ENCODE measurements at regions not wholly inside any gene's neighbourhood (a gene's known extent, or its start where the extent isn't known, plus 50 kb on each side); places are given as distances from the start of the nearest gene placed in this dataset.
"Not testable (repeated sequence)": the region's sequence is repeated elsewhere in the genome, so short reads cannot be mapped to it uniquely, and the experiment has no call there.

DNA sequence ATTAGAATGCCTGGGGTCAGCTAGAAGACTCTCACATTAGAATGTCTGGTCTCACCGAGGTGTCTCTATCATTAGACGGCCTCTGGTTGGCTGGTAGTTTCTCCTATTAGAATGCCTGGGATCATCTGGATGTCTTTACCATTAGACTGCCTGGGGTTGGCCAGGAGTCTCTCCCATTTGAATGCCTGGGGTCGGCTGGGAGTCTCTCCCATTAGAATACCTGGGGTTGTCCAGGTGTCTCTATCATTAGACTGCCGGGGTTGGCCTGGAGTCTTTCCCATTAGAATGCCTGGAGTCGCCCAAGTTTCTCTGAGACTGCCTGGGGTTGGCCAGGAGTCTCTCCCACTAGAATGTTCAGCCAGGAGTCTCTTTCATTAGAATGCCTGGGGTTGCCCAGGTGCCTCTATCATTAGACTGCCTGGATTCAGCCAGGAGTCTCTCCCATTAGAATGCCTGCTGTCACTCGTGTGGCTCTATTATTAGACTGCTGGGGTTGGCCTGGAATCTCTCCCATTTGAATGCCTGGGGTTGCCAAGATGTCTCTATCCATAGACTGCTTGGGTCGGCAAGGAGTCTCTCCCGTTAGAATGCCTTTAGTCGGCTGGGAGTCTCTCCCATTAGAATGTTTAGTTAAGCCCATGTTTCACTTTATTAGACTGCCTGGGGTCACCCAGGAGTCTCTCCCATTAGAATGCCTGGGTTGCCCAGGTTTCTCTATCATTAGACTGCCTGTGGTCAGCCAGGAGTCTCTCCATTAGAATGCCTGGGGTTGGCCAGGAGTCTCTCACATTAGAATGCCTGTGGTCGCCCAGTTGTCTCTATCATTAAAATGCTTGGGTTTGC, 1467.8 kb downstream of the UQCRFS1 start:
- DNase-seq (ENCODE audit: low read depth): no peak

- DNase-seq (ENCODE audit: low read depth): no peak
Observed at GRCh38 chr19:27742041-27742440, 1470.9 kb downstream of the UQCRFS1 start.

DNA sequence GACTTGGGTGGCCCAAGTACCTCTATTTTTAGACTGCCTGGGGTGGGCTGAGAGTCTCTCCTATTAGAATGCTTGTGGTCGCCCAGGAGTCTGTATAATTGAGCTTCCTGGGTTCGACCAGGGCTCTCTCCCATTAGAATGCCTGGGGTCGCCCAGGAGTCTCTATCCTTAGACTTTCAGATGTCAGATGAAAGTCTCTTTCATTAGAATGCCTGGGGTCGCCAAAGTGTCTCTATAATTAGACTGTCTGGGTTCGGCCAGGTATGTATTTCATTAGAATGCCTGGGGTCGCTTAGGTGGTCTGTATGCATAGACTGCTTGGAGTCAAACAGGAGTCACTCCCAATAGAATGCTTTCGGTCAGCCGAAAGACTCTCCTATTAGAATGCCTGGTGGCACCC, 1471.7 kb downstream of the UQCRFS1 start:
- no peak for DNase-seq (ENCODE audit: low read depth)

- DNase-seq (ENCODE audit: low read depth): no peak
Observed at GRCh38 chr19:27740396-27740795, 1472.6 kb downstream of the UQCRFS1 start.

DNA sequence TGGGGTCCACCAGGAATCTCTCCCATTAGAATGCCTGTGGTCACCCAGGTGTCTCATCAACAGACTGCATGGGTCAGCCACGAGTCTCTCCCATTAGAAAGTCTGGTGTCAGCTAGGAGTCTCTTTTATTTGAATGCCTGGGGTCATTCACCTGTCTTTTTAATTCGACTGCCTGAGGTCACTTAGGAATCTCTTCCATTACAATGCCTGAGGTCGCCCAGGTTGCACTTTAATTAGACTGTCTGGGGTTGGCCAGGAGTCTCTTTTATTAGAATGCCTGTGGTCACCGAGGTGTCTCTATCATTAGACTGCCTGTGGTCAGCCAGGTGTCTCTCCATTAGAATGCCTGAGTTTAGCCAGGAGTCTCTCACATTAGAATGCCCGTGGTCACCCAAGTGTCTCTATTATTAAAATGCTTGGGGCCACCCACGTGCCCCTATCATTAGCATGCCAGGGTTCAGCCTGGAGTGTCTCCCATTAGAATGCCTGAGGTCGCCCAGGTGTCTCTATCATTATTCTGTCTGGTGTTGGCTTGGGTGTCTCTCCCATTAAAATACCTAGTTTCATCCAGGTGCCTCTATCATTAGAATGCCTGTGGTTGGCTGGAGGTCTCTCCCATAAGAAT, 1474.3 kb downstream of the UQCRFS1 start:
- DNase-seq (ENCODE audit: low read depth): no peak

- DNase-seq (ENCODE audit: low read depth): no peak
Observed at GRCh38 chr19:27736225-27736624, 1476.7 kb downstream of the UQCRFS1 start.

- DNase-seq (ENCODE audit: low read depth): no peak
Observed at GRCh38 chr19:27735314-27735713, 1477.6 kb downstream of the UQCRFS1 start.

DNA sequence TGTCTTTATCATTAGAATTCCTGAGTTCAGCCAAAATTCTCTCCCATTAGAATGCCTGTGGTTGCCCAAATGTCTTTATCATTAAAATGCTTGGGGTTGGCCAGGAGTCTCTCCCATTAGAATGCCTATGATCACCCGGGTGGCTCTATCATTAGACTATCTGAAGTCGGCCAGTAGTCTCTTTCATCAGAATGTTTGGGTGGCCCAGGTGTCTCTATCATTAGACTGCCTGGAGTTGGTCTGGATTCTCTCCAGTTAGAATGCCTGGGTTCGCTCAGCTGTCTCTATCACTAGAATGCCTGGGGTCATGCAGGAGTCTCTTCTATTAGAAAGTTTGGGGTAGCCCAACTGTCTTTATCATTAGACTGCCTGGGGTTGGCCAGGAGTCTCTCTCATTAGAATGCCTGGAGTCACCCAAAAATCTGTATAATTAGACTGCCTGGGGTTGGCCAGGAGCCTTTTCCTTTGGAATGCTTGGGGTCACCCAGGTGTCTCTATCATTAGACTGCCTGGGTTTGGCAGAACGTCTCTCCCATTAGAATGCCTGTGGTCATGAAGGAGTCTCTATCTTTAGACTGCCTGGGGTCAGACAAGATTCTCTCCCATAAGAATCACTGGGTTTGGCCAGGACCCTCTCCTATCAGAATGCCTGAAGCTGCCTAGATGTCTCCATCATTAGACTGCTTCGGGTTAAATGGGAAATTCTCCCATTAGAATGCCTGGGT, 1478.3 kb downstream of the UQCRFS1 start:
- DNase-seq (ENCODE audit: low read depth): no peak

DNA sequence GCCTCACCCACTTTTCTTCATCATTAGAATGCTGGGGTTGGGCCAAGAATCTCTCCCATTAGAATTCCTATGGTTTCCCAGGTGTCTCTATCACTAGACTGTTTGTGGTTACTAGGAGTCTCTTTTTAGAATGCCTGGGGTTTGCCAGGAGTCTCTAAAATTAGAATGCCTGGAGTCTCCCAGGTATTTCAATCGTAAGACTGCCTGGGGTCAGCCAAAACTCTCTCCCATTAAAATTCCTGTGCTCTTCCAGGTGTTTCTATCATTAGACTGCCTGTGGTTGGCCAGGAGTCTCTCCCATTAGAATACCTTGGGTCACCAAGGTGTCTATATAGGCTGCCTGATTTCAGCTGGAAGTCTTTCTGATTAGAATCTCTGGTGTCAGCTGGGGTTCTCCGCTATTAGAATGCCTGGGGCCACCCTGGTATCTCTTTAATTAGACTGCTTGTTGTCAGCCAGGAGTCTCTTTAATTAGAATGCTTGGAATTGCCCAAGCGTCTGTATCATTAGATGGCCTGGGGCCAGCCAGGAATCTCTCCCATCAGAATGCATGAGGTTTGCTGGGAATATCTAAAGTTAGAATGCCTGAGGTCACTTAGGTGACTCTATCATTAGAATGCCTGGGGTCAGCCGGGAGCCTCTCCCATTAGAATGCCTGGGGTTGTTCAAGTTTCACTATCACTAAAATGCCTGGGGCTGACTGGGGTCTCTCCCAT, 1479.2 kb downstream of the UQCRFS1 start:
- DNase-seq (ENCODE audit: low read depth): no peak

DNA sequence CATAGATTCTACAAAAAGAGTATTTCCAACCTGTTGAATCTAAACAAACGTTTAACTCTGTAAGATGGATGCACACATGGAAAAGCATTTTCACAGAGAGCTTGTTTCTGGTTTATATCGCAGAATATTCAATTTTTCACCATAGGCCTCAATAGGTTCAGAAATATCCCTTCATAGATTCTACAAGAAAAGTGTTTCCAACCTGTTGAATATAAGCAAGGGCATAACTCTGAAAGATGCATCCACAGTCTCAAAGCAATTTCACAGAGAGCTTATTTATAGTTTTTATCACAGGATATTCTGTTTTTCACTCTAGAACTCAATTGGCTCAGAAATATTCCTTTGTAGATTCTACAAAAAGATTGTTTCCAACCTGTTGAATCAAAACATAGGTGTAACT, 1483.6 kb downstream of the UQCRFS1 start:
- DNase-seq (ENCODE audit: low read depth): no peak

DNA sequence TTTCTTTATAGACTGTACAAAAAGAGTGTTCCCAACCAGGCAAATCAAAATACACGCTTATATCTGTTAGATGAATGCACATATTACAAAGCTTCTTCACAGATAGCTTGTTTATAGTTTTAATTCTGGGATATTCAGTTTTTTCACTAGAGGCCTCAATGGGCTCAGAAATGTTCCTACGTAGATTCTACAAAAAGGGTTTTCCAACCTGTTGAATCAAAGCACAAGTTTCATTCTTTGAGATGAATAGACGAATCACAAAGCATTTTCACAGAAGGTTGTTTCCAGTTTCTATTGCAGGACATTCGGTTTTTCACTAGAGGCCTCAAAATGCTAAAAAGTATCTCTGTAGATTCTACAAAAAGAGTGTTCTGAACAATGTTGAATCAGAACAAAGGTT, 1490.3 kb downstream of the UQCRFS1 start:
- no peak for DNase-seq (ENCODE audit: low read depth)

GRCh38 chr19:27720155-27720554, 1492.8 kb downstream of the UQCRFS1 start:
- DNase-seq (ENCODE audit: low read depth): no peak

GRCh38 chr19:27719034-27719433, 1493.9 kb downstream of the UQCRFS1 start:
- DNase-seq (ENCODE audit: low read depth): no peak

GRCh38 chr19:27718234-27718633, 1494.7 kb downstream of the UQCRFS1 start:
- DNase-seq (ENCODE audit: low read depth): no peak

DNA sequence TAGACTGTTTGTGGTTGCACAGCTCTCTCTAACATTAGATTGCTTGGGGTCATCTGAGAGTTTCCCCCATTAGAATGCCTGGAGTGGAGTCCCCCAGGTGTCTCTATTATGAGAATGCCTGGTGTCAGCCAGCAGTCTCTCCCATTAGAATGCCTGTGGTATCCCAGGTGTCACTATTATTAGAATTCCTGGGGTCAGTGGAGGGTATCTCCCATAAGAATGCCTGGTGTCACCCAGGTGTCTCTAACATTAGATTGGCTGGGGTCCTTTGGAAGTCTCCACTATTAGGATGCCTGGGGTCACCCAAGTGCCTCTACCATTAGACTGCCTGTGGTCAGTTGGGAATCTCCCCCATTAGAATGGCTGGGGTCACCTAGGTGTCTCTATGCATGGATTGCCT, 1495.1 kb downstream of the UQCRFS1 start:
- no peak for DNase-seq (ENCODE audit: low read depth)

DNA sequence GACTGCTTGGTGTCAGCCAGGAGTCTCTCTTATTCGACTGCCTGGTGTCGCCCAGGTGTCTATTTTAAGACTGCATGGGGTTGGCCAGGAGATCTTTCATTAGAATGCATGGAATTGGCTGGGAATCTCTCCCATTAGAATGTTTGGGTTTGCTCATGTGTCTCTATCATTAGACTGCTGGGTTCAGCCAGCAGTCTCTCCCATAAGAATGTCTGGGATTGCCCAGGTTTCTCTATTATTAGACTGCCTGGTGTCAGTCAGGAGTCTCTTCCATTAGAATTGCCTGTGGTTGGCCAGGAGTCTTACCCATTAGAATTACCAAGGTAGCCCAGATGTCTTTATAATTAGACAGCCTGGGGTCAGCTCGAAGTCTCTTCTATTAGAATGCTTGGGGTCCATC, 1496.0 kb downstream of the UQCRFS1 start:
- no peak for DNase-seq (ENCODE audit: low read depth)

- DNase-seq (ENCODE audit: low read depth): no peak
Observed at GRCh38 chr19:27714857-27715256, 1498.1 kb downstream of the UQCRFS1 start.

- DNase-seq (ENCODE audit: low read depth): no peak
Observed at GRCh38 chr19:27709496-27709895, 1503.5 kb downstream of the UQCRFS1 start.

DNA sequence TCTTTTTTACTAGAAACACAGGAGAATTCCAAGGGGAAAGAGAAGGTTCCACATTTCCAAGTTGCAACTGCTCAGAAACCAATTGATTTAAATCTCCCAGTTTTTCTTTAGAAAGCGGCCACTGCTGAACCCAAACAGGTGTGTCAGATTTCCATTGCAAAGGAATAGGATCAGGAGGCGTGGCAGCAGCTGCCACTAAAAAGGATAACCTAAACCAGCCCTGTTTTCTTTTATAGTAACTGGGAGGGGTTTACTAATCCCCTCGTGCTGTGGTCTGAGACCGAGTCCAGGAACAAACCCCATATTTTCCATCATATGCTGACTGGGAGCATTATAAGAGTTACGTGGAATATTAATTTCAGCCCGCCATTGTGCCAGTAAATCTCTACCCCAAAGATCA, 1504.0 kb downstream of the UQCRFS1 start:
- DNase-seq (ENCODE audit: low read depth): not testable (repeated sequence)

DNA sequence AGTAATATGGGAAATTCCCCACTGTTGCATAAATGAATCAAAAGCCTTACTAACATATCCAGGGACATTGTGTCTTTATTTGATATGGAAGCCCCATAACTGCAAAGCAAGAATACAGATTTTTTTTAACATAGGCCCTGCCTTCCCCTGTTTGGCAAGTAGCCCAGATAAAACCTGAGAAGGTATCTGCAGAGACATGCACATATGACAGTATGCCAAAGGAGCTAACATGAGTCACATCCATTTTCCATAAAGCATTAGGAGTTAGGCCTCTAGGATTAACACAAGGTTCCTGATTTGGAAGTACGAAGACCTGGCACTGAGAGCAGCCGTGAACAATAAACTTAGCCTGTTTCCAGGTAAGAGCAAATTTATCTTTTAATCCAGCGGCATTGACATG, 1505.9 kb downstream of the UQCRFS1 start:
- not testable (repeated sequence) for DNase-seq (ENCODE audit: low read depth)

DNA sequence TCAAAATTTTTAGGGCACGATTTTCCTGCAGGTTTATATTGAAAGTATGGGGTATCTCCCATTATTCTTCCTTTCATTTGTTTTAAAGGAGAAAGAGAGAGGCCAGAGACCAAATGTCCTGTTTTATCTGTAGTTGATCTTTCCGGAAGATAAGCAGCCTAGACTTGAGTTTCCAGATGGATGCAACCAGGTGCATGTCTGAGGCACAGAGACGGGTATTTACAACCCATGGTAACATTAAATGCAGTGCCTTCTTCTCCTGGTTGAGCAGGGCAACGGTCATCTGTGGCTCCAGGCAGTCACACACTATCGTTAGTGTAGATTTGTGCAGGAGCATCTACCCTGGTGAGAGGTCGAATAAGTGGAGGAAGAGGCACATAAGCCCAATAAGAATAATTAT, 1507.1 kb downstream of the UQCRFS1 start:
- no peak for DNase-seq (ENCODE audit: low read depth)

- no peak for DNase-seq (ENCODE audit: low read depth)
Observed at GRCh38 chr19:27694361-27695055, 1518.4 kb downstream of the UQCRFS1 start.
